Right atrium auricular region (tissue), 2 donors: ENCODE measurements at regions not wholly inside any gene's neighbourhood (a gene's known extent, or its start where the extent isn't known, plus 50 kb on each side); places are given as distances from the start of the nearest gene placed in this dataset.

Experiments used
- DNase-seq: peaks from one replicate; pipeline ENCODE4 v3.0.0-alpha.2; 2019; ENCODE audit warnings: low spot score
- H3K27ac ChIP-seq, 2 donors: fragments of 200-600 bp; sonication (generic); 1 replicate in 1 of 2; 2 replicates in 1 of 2; pipeline ENCODE4 v1.5.1; 2016 to 2019
- H3K27me3 ChIP-seq, 2 donors: fragments of 200-600 bp; sonication (generic); one replicate each; pipeline versions ENCODE4 v1.5.1 to v1.6.0; 2017 to 2019
- H3K36me3 ChIP-seq: fragments of 200-600 bp; sonication (generic); one replicate; pipeline ENCODE4 v1.5.1; 2016
- H3K4me1 ChIP-seq, 2 donors: fragments of 200-600 bp; sonication (generic); one replicate each; pipeline versions ENCODE4 v1.5.1 to v1.6.0; 2017 to 2019
- H3K4me3 ChIP-seq, 2 donors: fragments of 200-600 bp; sonication (generic); 1 replicate in 1 of 2; 2 replicates in 1 of 2; pipeline ENCODE4 v1.5.1; 2017 to 2019; ENCODE audit warnings: mild to moderate bottlenecking in 1 of 2, moderate library complexity in 1 of 2
- H3K9me3 ChIP-seq, 2 donors: fragments of 200-600 bp; sonication (generic); one replicate each; pipeline ENCODE4 v1.5.1; 2019
- CTCF ChIP-seq, 2 donors: fragments of 200-600 bp; sonication (generic); IDR thresholded peaks; one replicate each; pipeline ENCODE4 v1.5.1; 2019; ENCODE audit warnings: antibody characterized with exemption in 2 of 2

- Histone ChIP-seq H3K27ac (no peak overlapping the region), H3K4me1 (peaks cover 0 to 8% of the 10 kb centered on the region in 2 donors), H3K9me3 (no peaks in the 10 kb centered on the region), H3K27me3 (no peaks in the 10 kb centered on the region), H3K4me3 (no peak overlapping the region), H3K36me3 (no peaks in the 10 kb centered on the region)
- DNase-seq = no peak
- no peak for TF ChIP-seq CTCF (IDR thresholded peaks at IDR 0.05)
Measured at GRCh38 chr6:27100921-27101320, 146.6 kb upstream of the PRSS16 start.

- Histone ChIP-seq H3K9me3 (no peaks in the 10 kb centered on the region), H3K36me3 (no peaks in the 10 kb centered on the region), H3K4me1 (peaks cover 0 to 4% of the 10 kb centered on the region in 2 donors), H3K4me3 (no peak overlapping the region), H3K27me3 (no peaks in the 10 kb centered on the region), H3K27ac (no peak overlapping the region)
- DNase-seq = no peak
- no peak for TF ChIP-seq CTCF (IDR thresholded peaks at IDR 0.05)
Measured at GRCh38 chr6:27101824-27102223, 145.7 kb upstream of the PRSS16 start.

GRCh38 chr6:27106382-27106781, 141.1 kb upstream of the PRSS16 start:
- no peak for DNase-seq
- Histone ChIP-seq H3K36me3 (no peaks in the 10 kb centered on the region), H3K4me1 (no peaks in the 10 kb centered on the region), H3K9me3 (no peaks in the 10 kb centered on the region), H3K27ac (no peak overlapping the region), H3K27me3 (no peaks in the 10 kb centered on the region), H3K4me3 (no peak overlapping the region)
- TF ChIP-seq CTCF (IDR thresholded peaks at IDR 0.05) = no peak

GRCh38 chr6:27111743-27112142, 135.8 kb upstream of the PRSS16 start:
- TF ChIP-seq CTCF (IDR thresholded peaks at IDR 0.05) = no peak
- Histone ChIP-seq H3K36me3 (no peaks in the 10 kb centered on the region), H3K9me3 (no peaks in the 10 kb centered on the region), H3K27ac (no peak overlapping the region), H3K4me3 (no peak overlapping the region), H3K27me3 (no peaks in the 10 kb centered on the region), H3K4me1 (no peaks in the 10 kb centered on the region)
- no peak for DNase-seq

- H3K36me3 ChIP-seq = no peaks in the 10 kb centered on the region
- H3K27ac ChIP-seq = no peak overlapping the region
- no peak for TF ChIP-seq CTCF (IDR thresholded peaks at IDR 0.05)
- H3K9me3 ChIP-seq = no peaks in the 10 kb centered on the region
- DNase-seq = no peak
- H3K4me3 ChIP-seq = no peak overlapping the region
- no peaks in the 10 kb centered on the region for H3K4me1 ChIP-seq
- H3K27me3 ChIP-seq = no peaks in the 10 kb centered on the region
Measured at GRCh38 chr6:27112974-27113373, 134.5 kb upstream of the PRSS16 start.

GRCh38 chr6:27119329-27119728, 128.2 kb upstream of the PRSS16 start:
- DNase-seq = no peak
- no peak for TF ChIP-seq CTCF (IDR thresholded peaks at IDR 0.05)
- Histone ChIP-seq H3K27ac (no peak overlapping the region), H3K9me3 (no peaks in the 10 kb centered on the region), H3K4me1 (no peaks in the 10 kb centered on the region), H3K4me3 (no peak overlapping the region), H3K27me3 (no peaks in the 10 kb centered on the region), H3K36me3 (no peaks in the 10 kb centered on the region)
